H1 (cell line): ENCODE measurements at regions not wholly inside any gene's neighbourhood (a gene's known extent, or its start where the extent isn't known, plus 50 kb on each side); places are given as distances from the start of the nearest gene placed in this dataset.

ENCODE experiments used
- CTCF ChIA-PET: fragments of 300-600 bp; sonication (Branson Sonifier 250); formaldehyde crosslinking; loops from one replicate; lab custom pipeline; 2021; ENCODE audit not compliant: partially characterized antibody; lab: Charles Lee
- POLR2A ChIA-PET: fragments of 300-600 bp; sonication (Branson Sonifier 250); formaldehyde crosslinking; loops from one replicate; lab custom pipeline; 2021; ENCODE audit warnings: inconsistent platforms; ENCODE audit not compliant: partially characterized antibody; lab: Charles Lee
- DNase-seq, 2 experiments: peaks; one replicate each; pipeline versions ENCODE4 v3.0.0 to v3.0.0-alpha.2; 2010 to 2022; ENCODE audit warnings: low spot score in 2 of 2, low read depth in 1 of 2, mixed read lengths in 1 of 2
- FAIRE-seq: peaks from 2 replicates; lab custom pipeline; 2011; peaks lifted over from hg19 to GRCh38; lab: Jason Lieb, UNC
- H2AFZ ChIP-seq: 2 replicates; pipeline ENCODE4 v1.8.1; 2012; ENCODE audit warnings: low read length, inconsistent platforms
- H2AK5ac ChIP-seq: 2 replicates; pipeline ENCODE4 v1.6.1; 2013; ENCODE audit warnings: low read depth, low read length
- H2BK120ac ChIP-seq: replicated peaks from 2 replicates; pipeline ENCODE3; 2013; ENCODE audit warnings: low read depth, low read length, inconsistent platforms
- H2BK12ac ChIP-seq: 2 replicates; pipeline ENCODE4 v1.6.1; 2013; ENCODE audit warnings: low read depth, low read length
- H2BK15ac ChIP-seq: 2 replicates; pipeline ENCODE4 v1.6.1; 2013; ENCODE audit warnings: low read length
- H2BK20ac ChIP-seq: 2 replicates; pipeline ENCODE4 v1.6.1; 2013; ENCODE audit warnings: low read length
- H2BK5ac ChIP-seq: 2 replicates; pipeline ENCODE4 v1.6.1; 2013; ENCODE audit warnings: low read depth, low read length
- H3K14ac ChIP-seq: 2 replicates; pipeline ENCODE4 v1.6.1; 2013; ENCODE audit warnings: inconsistent platforms; ENCODE audit not compliant: insufficient read length
- H3K18ac ChIP-seq: 2 replicates; pipeline ENCODE4 v1.6.1; 2013; ENCODE audit warnings: low read length; ENCODE audit errors: extremely low read depth
- H3K23ac ChIP-seq: 2 replicates; pipeline ENCODE4 v1.6.1; 2013; ENCODE audit warnings: inconsistent platforms; ENCODE audit not compliant: insufficient read length
- H3K23me2 ChIP-seq: 2 replicates; pipeline ENCODE4 v1.6.1; 2013; ENCODE audit warnings: low read depth, low read length
- H3K27ac ChIP-seq: 2 replicates; pipeline ENCODE4 v1.6.1; 2011; ENCODE audit warnings: low read depth, low read length, inconsistent platforms
- H3K27me3 ChIP-seq, 4 experiments: replicated peaks in 1 of 4; 1 replicate in 1 of 4; 2 replicates in 3 of 4; pipeline versions ENCODE4 v1.6.1 to v1.8.1; 2011 to 2013; ENCODE audit warnings: low read length in 3 of 4, mild to moderate bottlenecking in 3 of 4, inconsistent platforms in 2 of 4, mixed read lengths in 2 of 4, moderate library complexity in 1 of 4; ENCODE audit not compliant: control insufficient read depth in 3 of 4, insufficient read depth in 3 of 4; ENCODE audit errors: extremely low read depth in 1 of 4
- H3K36me3 ChIP-seq, 4 experiments: 2 replicates each; pipeline versions ENCODE4 v1.6.1 to v1.8.1; 2011 to 2013; ENCODE audit warnings: mild to moderate bottlenecking in 4 of 4, low read length in 3 of 4, moderate library complexity in 2 of 4, control low read depth in 1 of 4, inconsistent platforms in 1 of 4; ENCODE audit not compliant: insufficient read depth in 4 of 4, control insufficient read depth in 2 of 4
- H3K4ac ChIP-seq: replicated peaks from 2 replicates; pipeline ENCODE3; 2013; ENCODE audit warnings: low read length, low read depth, mixed read lengths, inconsistent platforms; ENCODE audit not compliant: insufficient read length
- H3K4me1 ChIP-seq, 4 experiments: replicated peaks in 1 of 4; 1 replicate in 1 of 4; 2 replicates in 3 of 4; pipeline versions ENCODE4 v1.6.1 to v1.8.1; 2011 to 2013; ENCODE audit warnings: low read length in 3 of 4, inconsistent platforms in 2 of 4, mixed read lengths in 1 of 4; ENCODE audit not compliant: insufficient read depth in 4 of 4, control insufficient read depth in 3 of 4
- H3K4me2 ChIP-seq, 2 experiments: 2 replicates each; pipeline versions ENCODE4 v1.6.1 to v1.8.1; 2011 to 2013; ENCODE audit warnings: low read depth in 2 of 2, low read length in 2 of 2, control low read depth in 1 of 2, inconsistent platforms in 1 of 2, mild to moderate bottlenecking in 1 of 2; ENCODE audit not compliant: insufficient read depth in 1 of 2
- H3K4me3 ChIP-seq, 4 experiments: fragments of 200-600, 300-600 bp in 1 of 4; sonication (generic), shearing (Covaris generic), sonication (Bioruptor Twin) in 1 of 4; 2 replicates each; pipeline versions ENCODE4 v1.5.1 to v1.8.1; 2011 to 2016; ENCODE audit warnings: low read length in 4 of 4, low read depth in 3 of 4, control low read depth in 2 of 4, inconsistent platforms in 2 of 4, mild to moderate bottlenecking in 2 of 4, mixed read lengths in 1 of 4, moderate library complexity in 1 of 4; ENCODE audit not compliant: insufficient read depth in 2 of 4; ENCODE audit errors: extremely low read depth in 1 of 4
- H3K56ac ChIP-seq: replicated peaks from 2 replicates; pipeline ENCODE3; 2013; ENCODE audit warnings: low read depth, mild to moderate bottlenecking, mixed read lengths, low read length, inconsistent platforms; ENCODE audit not compliant: insufficient read length
- H3K79me1 ChIP-seq: 2 replicates; pipeline ENCODE4 v1.6.1; 2013; ENCODE audit warnings: low read depth, low read length, control low read depth
- H3K79me2 ChIP-seq, 2 experiments: 2 replicates each; pipeline versions ENCODE4 v1.6.1 to v1.8.1; 2012 to 2013; ENCODE audit warnings: low read length in 2 of 2, mild to moderate bottlenecking in 2 of 2, inconsistent platforms in 1 of 2; ENCODE audit not compliant: insufficient read depth in 2 of 2, control insufficient read depth in 1 of 2
- H3K9ac ChIP-seq, 4 experiments: replicated peaks in 1 of 4; 1 replicate in 1 of 4; 2 replicates in 3 of 4; pipeline versions ENCODE4 v1.6.1 to v1.8.1; 2011 to 2013; ENCODE audit warnings: low read depth in 3 of 4, low read length in 3 of 4, control low read depth in 2 of 4, mild to moderate bottlenecking in 2 of 4, moderate library complexity in 2 of 4, inconsistent platforms in 1 of 4; ENCODE audit errors: extremely low read depth in 1 of 4
- H3K9me3 ChIP-seq, 2 experiments: 2 replicates each; pipeline versions ENCODE4 v1.6.1 to v1.8.1; 2012 to 2013; ENCODE audit warnings: mild to moderate bottlenecking in 2 of 2, moderate library complexity in 2 of 2, control low read depth in 1 of 2, inconsistent platforms in 1 of 2, low read depth in 1 of 2, low read length in 1 of 2, mixed read lengths in 1 of 2; ENCODE audit not compliant: insufficient read depth in 2 of 2
- H4K20me1 ChIP-seq, 2 experiments: replicated peaks in 1 of 2; 2 replicates each; pipeline versions ENCODE3 to v1.8.1; 2011 to 2013; ENCODE audit warnings: inconsistent platforms in 2 of 2, low read length in 2 of 2, mild to moderate bottlenecking in 1 of 2; ENCODE audit not compliant: insufficient read depth in 2 of 2, control insufficient read depth in 1 of 2
- H4K5ac ChIP-seq: 2 replicates; pipeline ENCODE4 v1.6.1; 2013; ENCODE audit warnings: low read length, low read depth, mixed read lengths, inconsistent platforms; ENCODE audit not compliant: insufficient read length
- H4K8ac ChIP-seq: 2 replicates; pipeline ENCODE4 v1.8.0; 2013; ENCODE audit warnings: mild to moderate bottlenecking, moderate library complexity, low read length, inconsistent platforms; ENCODE audit not compliant: insufficient read depth; ENCODE audit errors: extremely low read depth
- H4K91ac ChIP-seq: replicated peaks from 2 replicates; pipeline ENCODE3; 2013; ENCODE audit warnings: low read length, mixed read lengths, inconsistent platforms; ENCODE audit not compliant: insufficient read length
- TAF1 ChIP-seq: IDR thresholded peaks from 2 replicates; pipeline ENCODE4 v1.6.1; 2011; ENCODE audit warnings: mild to moderate bottlenecking, low read depth, low read length
- WGBS, 2 experiments: shearing (Covaris generic) in 1 of 2; methylation state at CpG; one replicate each; pipeline versions ENCODE4 v1.1.6 to v1.1.7; 2013 to 2015; ENCODE audit warnings: low lambda C conversion rate in 2 of 2, mixed read lengths in 2 of 2, inconsistent platforms in 1 of 2, low coverage in 1 of 2, missing lambda C conversion rate in 1 of 2; ENCODE audit not compliant: insufficient replicate concordance in 2 of 2, insufficient coverage in 1 of 2, insufficient read length in 1 of 2; ENCODE audit errors: extremely low coverage in 1 of 2, missing lambda C conversion rate in 1 of 2; 5-methylcytosine and 5-hydroxymethylcytosine counted together

DNA sequence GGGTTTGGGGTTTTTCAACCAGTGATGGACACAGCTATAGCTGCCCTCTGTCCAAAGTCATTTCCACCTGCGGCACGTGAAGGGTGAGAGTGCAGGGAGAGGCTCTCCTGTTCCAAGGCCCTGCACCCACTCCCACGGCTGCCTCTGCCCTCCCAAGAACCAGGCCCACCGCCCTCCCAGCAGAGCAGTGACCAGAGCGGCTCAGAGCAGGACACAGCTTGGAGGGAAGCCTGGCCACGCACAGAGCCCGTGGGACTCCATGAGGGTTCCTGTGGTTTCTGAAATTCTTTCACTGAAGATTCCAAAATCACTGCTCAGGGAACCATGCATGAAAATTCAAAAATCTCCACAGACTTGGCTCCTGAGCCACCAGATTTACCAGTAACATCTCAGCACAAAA lies 67.3 kb upstream of the SALL3 start:
- TF ChIP-seq TAF1, result no peak
- TF ChIP-seq, all 59 proteins: peak for 0
- Histone ChIP-seq H3K23ac (no peak overlapping the region), H3K23me2 (no peaks in the 10 kb centered on the region), H3K18ac (no peak overlapping the region), H3K14ac (no peak overlapping the region), H3K27ac (no peak overlapping the region), H4K8ac (no peak overlapping the region), H2BK12ac (no peak overlapping the region), H3K36me3 (no peaks in the 10 kb centered on the region), H3K9ac (no peak overlapping the region), H3K56ac (no peak overlapping the region), H2BK20ac (no peak overlapping the region), H4K91ac (no peak overlapping the region), H2AFZ (no peak overlapping the region), H3K4me2 (no peak overlapping the region), H3K9me3 (no peaks in the 10 kb centered on the region), H2BK120ac (no peak overlapping the region), H2BK15ac (no peak overlapping the region), H4K20me1 (no peaks in the 10 kb centered on the region), H2AK5ac (no peak overlapping the region), H3K4ac (no peak overlapping the region), H3K4me3 (no peak overlapping the region), H3K27me3 (no peaks in the 10 kb centered on the region), H3K4me1 (no peaks in the 10 kb centered on the region), H2BK5ac (no peak overlapping the region), H3K79me1 (no peaks in the 10 kb centered on the region), H3K79me2 (no peaks in the 10 kb centered on the region), H4K5ac (no peak overlapping the region)
- WGBS, 2 experiments, result 90% methylated on average over 7 of the region's 7 CpGs; no CpG with 5 or more reads in 1 of the 2 experiments
- ChIA-PET CTCF (interaction anchor here (2.1 kb wide), 1 partner anchor 33 kb away, joined by 7 read pairs; no protein-coding TSS in a partner anchor), POLR2A (no interaction called here)
- DNase-seq (peak in 1 of 2 experiments; percentile 27), FAIRE-seq (no peak)
